ENCODE measurements at regions not wholly inside any gene's neighbourhood (a gene's known extent, or its start where the extent isn't known, plus 50 kb on each side); places are given as distances from the start of the nearest gene placed in this dataset.
A peak's percentile ranks its signal among the peaks of the same experiment; 100 is the strongest.

- no peak overlapping the region for H3K27ac Mint-ChIP-seq
- no peaks in the 10 kb centered on the region for H3K9me3 Mint-ChIP-seq
- H3K4me1 Mint-ChIP-seq (ENCODE audit: low read depth): no peaks in the 10 kb centered on the region
- H3K36me3 Mint-ChIP-seq (ENCODE audit: insufficient read depth in 2 of 2): peaks cover 1 to 2% of the 10 kb centered on the region in 2 donors
- ATAC-seq (replicated peaks in 1 of 2) (no peak), DNase-seq (no peak)
- no peaks in the 10 kb centered on the region for H3K27me3 Mint-ChIP-seq (ENCODE audit: low read depth)
- no peak overlapping the region for H3K4me3 Mint-ChIP-seq
Observed at GRCh38 chr17:13940858-13941665, 128.2 kb upstream of the COX10 start.

- DNase-seq: no peak
- no peak overlapping the region for H3K27ac Mint-ChIP-seq
- no peaks in the 10 kb centered on the region for H3K9me3 Mint-ChIP-seq
- H3K36me3 Mint-ChIP-seq (ENCODE audit: insufficient read depth in 2 of 2): peaks cover 1 to 2% of the 10 kb centered on the region in 2 donors
- H3K4me3 Mint-ChIP-seq: no peak overlapping the region
- H3K27me3 Mint-ChIP-seq (ENCODE audit: low read depth): no peaks in the 10 kb centered on the region
- no peaks in the 10 kb centered on the region for H3K4me1 Mint-ChIP-seq (ENCODE audit: low read depth)
- ATAC-seq (replicated peaks in 1 of 2): no peak
Observed at GRCh38 chr17:13941781-13942180, 127.5 kb upstream of the COX10 start.

- no peak for ATAC-seq (replicated peaks in 1 of 2)
- Mint-ChIP-seq H3K4me1 (ENCODE audit: low read depth) (no peaks in the 10 kb centered on the region), H3K27ac (no peak overlapping the region), H3K4me3 (no peak overlapping the region), H3K9me3 (no peaks in the 10 kb centered on the region), H3K36me3 (ENCODE audit: insufficient read depth in 2 of 2) (peaks cover 1 to 2% of the 10 kb centered on the region in 2 donors), H3K27me3 (ENCODE audit: low read depth) (no peaks in the 10 kb centered on the region)
- DNase-seq: no peak
Observed at GRCh38 chr17:13943909-13944308, 125.4 kb upstream of the COX10 start.

DNA sequence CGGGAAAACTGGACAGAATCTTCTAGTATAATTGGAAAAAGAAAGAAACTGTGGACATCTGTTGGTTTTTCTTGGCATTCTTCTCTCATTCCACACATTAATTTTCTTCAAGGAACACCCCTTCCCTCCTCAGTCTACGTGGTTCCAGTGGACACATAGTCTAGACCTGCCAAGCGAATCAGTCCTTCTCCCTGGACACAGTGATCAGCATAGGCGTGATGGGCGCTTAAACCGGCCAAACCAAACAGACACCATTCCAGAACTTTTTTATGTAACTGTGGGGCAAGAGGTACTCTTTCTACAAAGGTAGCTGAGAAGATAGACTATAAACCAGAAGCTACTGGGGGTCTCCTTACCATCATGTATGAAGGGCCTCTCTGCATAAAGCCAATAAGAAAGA, 121.8 kb upstream of the COX10 start:
- Mint-ChIP-seq H3K27me3 (ENCODE audit: low read depth) (no peaks in the 10 kb centered on the region), H3K27ac (no peak overlapping the region), H3K4me3 (no peak overlapping the region), H3K4me1 (ENCODE audit: low read depth) (no peaks in the 10 kb centered on the region), H3K36me3 (ENCODE audit: insufficient read depth in 2 of 2) (no peaks in the 10 kb centered on the region), H3K9me3 (no peaks in the 10 kb centered on the region)
- no peak for ATAC-seq (replicated peaks in 1 of 2)
- no peak for DNase-seq

GRCh38 chr17:13952009-13952750, 117.1 kb upstream of the COX10 start:
- no peak overlapping the region for H3K27ac Mint-ChIP-seq
- H3K36me3 Mint-ChIP-seq (ENCODE audit: insufficient read depth in 2 of 2): no peaks in the 10 kb centered on the region
- ATAC-seq (replicated peaks in 1 of 2) (no peak), DNase-seq (no peak)
- no peak overlapping the region for H3K4me3 Mint-ChIP-seq
- no peaks in the 10 kb centered on the region for H3K27me3 Mint-ChIP-seq (ENCODE audit: low read depth)
- no peaks in the 10 kb centered on the region for H3K4me1 Mint-ChIP-seq (ENCODE audit: low read depth)
- no peaks in the 10 kb centered on the region for H3K9me3 Mint-ChIP-seq

GRCh38 chr17:13953841-13954240, 115.5 kb upstream of the COX10 start:
- no peak for ATAC-seq (replicated peaks in 1 of 2)

GRCh38 chr17:13957636-13958035, 111.7 kb upstream of the COX10 start:
- Mint-ChIP-seq H3K9me3 (no peaks in the 10 kb centered on the region), H3K36me3 (ENCODE audit: insufficient read depth in 2 of 2) (no peaks in the 10 kb centered on the region), H3K27me3 (ENCODE audit: low read depth) (no peaks in the 10 kb centered on the region), H3K4me1 (ENCODE audit: low read depth) (peaks cover 8% of the 10 kb centered on the region), H3K4me3 (no peak overlapping the region), H3K27ac (peak overlapping the region; percentile 30)
- ATAC-seq (replicated peaks in 1 of 2) (no peak), DNase-seq (no peak)

More at GRCh38 chr17:13953841-13954240, 115.5 kb upstream of the COX10 start:
- no peak for DNase-seq
- no peaks in the 10 kb centered on the region for H3K4me1 Mint-ChIP-seq (ENCODE audit: low read depth)
- no peak overlapping the region for H3K4me3 Mint-ChIP-seq
- H3K9me3 Mint-ChIP-seq: no peaks in the 10 kb centered on the region
- no peaks in the 10 kb centered on the region for H3K27me3 Mint-ChIP-seq (ENCODE audit: low read depth)
- H3K27ac Mint-ChIP-seq: no peak overlapping the region
- no peaks in the 10 kb centered on the region for H3K36me3 Mint-ChIP-seq (ENCODE audit: insufficient read depth in 2 of 2)

- Mint-ChIP-seq H3K27me3 (ENCODE audit: low read depth) (no peaks in the 10 kb centered on the region), H3K9me3 (no peaks in the 10 kb centered on the region), H3K27ac (no peak overlapping the region), H3K4me3 (no peak overlapping the region), H3K4me1 (ENCODE audit: low read depth) (peaks cover 12% of the 10 kb centered on the region), H3K36me3 (ENCODE audit: insufficient read depth in 2 of 2) (no peaks in the 10 kb centered on the region)
- ATAC-seq (replicated peaks in 1 of 2) (no peak), DNase-seq (no peak)
Observed at GRCh38 chr17:13958773-13959172, 110.5 kb upstream of the COX10 start.

GRCh38 chr17:13961265-13961664, 108.0 kb upstream of the COX10 start:
- Mint-ChIP-seq H3K9me3 (no peaks in the 10 kb centered on the region), H3K4me3 (no peak overlapping the region), H3K4me1 (ENCODE audit: low read depth) (peaks cover 12% of the 10 kb centered on the region), H3K27me3 (ENCODE audit: low read depth) (no peaks in the 10 kb centered on the region), H3K27ac (no peak overlapping the region), H3K36me3 (ENCODE audit: insufficient read depth in 2 of 2) (no peaks in the 10 kb centered on the region)
- no peak for DNase-seq
- no peak for ATAC-seq (replicated peaks in 1 of 2)

GRCh38 chr17:13962716-13963240, 106.5 kb upstream of the COX10 start:
- Mint-ChIP-seq H3K4me1 (ENCODE audit: low read depth) (peaks cover 12% of the 10 kb centered on the region), H3K27me3 (ENCODE audit: low read depth) (no peaks in the 10 kb centered on the region), H3K9me3 (no peaks in the 10 kb centered on the region), H3K27ac (peak overlapping the region; percentile 29), H3K36me3 (ENCODE audit: insufficient read depth in 2 of 2) (no peaks in the 10 kb centered on the region), H3K4me3 (no peak overlapping the region)
- DNase-seq (no peak), ATAC-seq (replicated peaks in 1 of 2) (no peak)

DNA sequence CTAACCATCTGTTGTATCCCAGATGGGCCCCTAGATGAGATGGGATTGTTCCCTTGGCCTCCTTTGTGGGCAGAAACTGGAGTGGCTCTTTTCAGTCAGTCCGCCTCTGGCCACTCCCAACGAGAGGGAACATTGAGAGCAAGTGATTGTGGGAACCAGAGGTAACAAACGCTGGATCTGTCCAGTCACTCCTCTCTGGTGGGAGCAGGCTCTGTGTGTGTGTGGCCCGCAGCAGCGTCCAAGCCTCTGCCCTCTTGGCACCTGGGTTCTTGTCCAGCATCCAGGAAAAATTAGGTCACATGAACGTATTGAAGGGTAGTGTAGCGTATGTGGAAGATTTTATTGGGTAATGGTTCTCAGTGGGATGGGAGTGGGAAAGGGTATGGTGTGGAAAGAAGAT, 101.9 kb upstream of the COX10 start:
- Mint-ChIP-seq H3K9me3 (no peaks in the 10 kb centered on the region), H3K4me3 (no peak overlapping the region), H3K27me3 (ENCODE audit: low read depth) (no peaks in the 10 kb centered on the region), H3K4me1 (ENCODE audit: low read depth) (peaks cover 7% of the 10 kb centered on the region), H3K27ac (no peak overlapping the region), H3K36me3 (ENCODE audit: insufficient read depth in 2 of 2) (no peaks in the 10 kb centered on the region)
- ATAC-seq (replicated peaks in 1 of 2) (no peak), DNase-seq (no peak)

DNA sequence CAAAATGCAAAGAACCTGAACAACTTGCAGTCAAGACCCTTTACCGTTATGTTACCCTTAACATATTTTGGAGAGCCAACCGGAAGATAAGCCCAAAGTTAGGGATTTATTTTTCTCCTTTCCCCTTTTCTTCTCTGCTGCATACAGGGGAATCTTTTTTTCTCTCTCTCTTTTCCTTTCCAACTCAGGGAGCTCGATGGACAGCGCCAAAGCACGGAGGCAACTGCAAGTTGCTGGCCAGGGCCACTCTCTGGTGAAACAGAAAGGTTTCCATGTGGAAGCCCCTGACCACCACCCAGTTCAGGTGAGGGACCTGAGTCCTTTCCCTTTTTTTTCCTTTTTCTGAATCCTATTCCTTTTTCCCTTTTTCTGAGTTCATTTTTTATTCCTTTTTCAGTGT, 98.8 kb upstream of the COX10 start:
- Mint-ChIP-seq H3K4me3 (no peak overlapping the region), H3K27ac (no peak overlapping the region), H3K27me3 (ENCODE audit: low read depth) (no peaks in the 10 kb centered on the region), H3K36me3 (ENCODE audit: insufficient read depth in 2 of 2) (no peaks in the 10 kb centered on the region), H3K9me3 (no peaks in the 10 kb centered on the region), H3K4me1 (ENCODE audit: low read depth) (no peaks in the 10 kb centered on the region)
- no peak for ATAC-seq (replicated peaks in 1 of 2)
- DNase-seq: no peak

GRCh38 chr17:13973960-13974651, 95.2 kb upstream of the COX10 start:
- no peak overlapping the region for H3K4me3 Mint-ChIP-seq
- peaks cover 0 to 3% of the 10 kb centered on the region in 2 donors for H3K36me3 Mint-ChIP-seq (ENCODE audit: insufficient read depth in 2 of 2)
- ATAC-seq (replicated peaks in 1 of 2) (no peak), DNase-seq (no peak)
- no peaks in the 10 kb centered on the region for H3K27me3 Mint-ChIP-seq (ENCODE audit: low read depth)
- no peaks in the 10 kb centered on the region for H3K9me3 Mint-ChIP-seq
- H3K4me1 Mint-ChIP-seq (ENCODE audit: low read depth): no peaks in the 10 kb centered on the region
- H3K27ac Mint-ChIP-seq: no peak overlapping the region
